ENCODE measurements at regions not wholly inside any gene's neighbourhood (a gene's known extent, or its start where the extent isn't known, plus 50 kb on each side); places are given as distances from the start of the nearest gene placed in this dataset.

- ATAC-seq, result no peak
- no peak overlapping the region for H3K27ac Mint-ChIP-seq
- H3K27me3 Mint-ChIP-seq, result no peaks in the 10 kb centered on the region
- no peaks in the 10 kb centered on the region for H3K9me3 Mint-ChIP-seq
- DNase-seq (ENCODE audit: low spot score), result no peak
- no peak overlapping the region for H3K4me3 Mint-ChIP-seq
- H3K4me1 Mint-ChIP-seq (ENCODE audit: low read depth in 2 of 2), result peaks cover 0 to 6% of the 10 kb centered on the region in 2 donors
- H3K36me3 Mint-ChIP-seq, result peaks cover 4% of the 10 kb centered on the region
Observed at GRCh38 chr6:158249340-158249836, 62.9 kb upstream of the TULP4 start.

GRCh38 chr6:158251565-158251964 lies 60.7 kb upstream of the TULP4 start:
- no peaks in the 10 kb centered on the region for H3K27me3 Mint-ChIP-seq
- no peak for DNase-seq (ENCODE audit: low spot score)
- H3K4me1 Mint-ChIP-seq (ENCODE audit: low read depth in 2 of 2), result peaks cover 16 to 19% of the 10 kb centered on the region in 2 donors
- peaks cover 4% of the 10 kb centered on the region for H3K36me3 Mint-ChIP-seq
- H3K4me3 Mint-ChIP-seq, result no peak overlapping the region
- H3K27ac Mint-ChIP-seq, result no peak overlapping the region
- no peaks in the 10 kb centered on the region for H3K9me3 Mint-ChIP-seq
- no peak for ATAC-seq

- no peak overlapping the region for H3K4me3 Mint-ChIP-seq
- DNase-seq (ENCODE audit: low spot score) (no peak), ATAC-seq (no peak)
- no peak overlapping the region for H3K27ac Mint-ChIP-seq
- peaks cover 20 to 29% of the 10 kb centered on the region in 2 donors for H3K4me1 Mint-ChIP-seq (ENCODE audit: low read depth in 2 of 2)
- H3K9me3 Mint-ChIP-seq, result no peaks in the 10 kb centered on the region
- peaks cover 4% of the 10 kb centered on the region for H3K36me3 Mint-ChIP-seq
- no peaks in the 10 kb centered on the region for H3K27me3 Mint-ChIP-seq
Observed at GRCh38 chr6:158253248-158253647, 59.0 kb upstream of the TULP4 start.

- Mint-ChIP-seq H3K4me3 (no peak overlapping the region), H3K36me3 (peaks cover 4% of the 10 kb centered on the region), H3K4me1 (ENCODE audit: low read depth in 2 of 2) (peaks cover 20 to 32% of the 10 kb centered on the region in 2 donors), H3K27me3 (no peaks in the 10 kb centered on the region), H3K27ac (peak overlapping the region in 1 of 2 donors; percentile 41), H3K9me3 (no peaks in the 10 kb centered on the region)
- no peak for ATAC-seq
- DNase-seq (ENCODE audit: low spot score), result no peak
Observed at GRCh38 chr6:158255275-158255988, 56.8 kb upstream of the TULP4 start.

GRCh38 chr6:158255989-158256601 lies 56.2 kb upstream of the TULP4 start:
- no peak for ATAC-seq
- Mint-ChIP-seq H3K27ac (peak overlapping the region in 1 of 2 donors; percentile 41), H3K4me1 (ENCODE audit: low read depth in 2 of 2) (peaks cover 20 to 32% of the 10 kb centered on the region in 2 donors), H3K4me3 (no peak overlapping the region), H3K36me3 (peaks cover 4% of the 10 kb centered on the region), H3K27me3 (no peaks in the 10 kb centered on the region), H3K9me3 (no peaks in the 10 kb centered on the region)
- no peak for DNase-seq (ENCODE audit: low spot score)

- Mint-ChIP-seq H3K27ac (peak overlapping the region in 1 of 2 donors; percentile 41), H3K27me3 (no peaks in the 10 kb centered on the region), H3K4me1 (ENCODE audit: low read depth in 2 of 2) (peaks cover 20 to 32% of the 10 kb centered on the region in 2 donors), H3K9me3 (no peaks in the 10 kb centered on the region), H3K36me3 (peaks cover 4% of the 10 kb centered on the region), H3K4me3 (no peak overlapping the region)
- DNase-seq (ENCODE audit: low spot score), result no peak
- no peak for ATAC-seq
Observed at GRCh38 chr6:158256746-158257424, 55.4 kb upstream of the TULP4 start.

- Mint-ChIP-seq H3K27ac (no peak overlapping the region), H3K4me3 (no peak overlapping the region), H3K27me3 (no peaks in the 10 kb centered on the region), H3K36me3 (peaks cover 4% of the 10 kb centered on the region), H3K4me1 (ENCODE audit: low read depth in 2 of 2) (peaks cover 20 to 32% of the 10 kb centered on the region in 2 donors), H3K9me3 (no peaks in the 10 kb centered on the region)
- ATAC-seq, result no peak
- no peak for DNase-seq (ENCODE audit: low spot score)
Observed at GRCh38 chr6:158257425-158257759, 54.9 kb upstream of the TULP4 start.

GRCh38 chr6:158257781-158258180 lies 54.5 kb upstream of the TULP4 start:
- ATAC-seq (no peak), DNase-seq (ENCODE audit: low spot score) (no peak)
- no peak overlapping the region for H3K4me3 Mint-ChIP-seq
- no peaks in the 10 kb centered on the region for H3K9me3 Mint-ChIP-seq
- peaks cover 23 to 36% of the 10 kb centered on the region in 2 donors for H3K4me1 Mint-ChIP-seq (ENCODE audit: low read depth in 2 of 2)
- no peaks in the 10 kb centered on the region for H3K27me3 Mint-ChIP-seq
- no peak overlapping the region for H3K27ac Mint-ChIP-seq
- peaks cover 4% of the 10 kb centered on the region for H3K36me3 Mint-ChIP-seq

- H3K27ac Mint-ChIP-seq, result no peak overlapping the region
- no peaks in the 10 kb centered on the region for H3K9me3 Mint-ChIP-seq
Observed at GRCh38 chr6:158259136-158259535, 53.1 kb upstream of the TULP4 start.

GRCh38 chr6:158259845-158260244 lies 52.4 kb upstream of the TULP4 start:
- Mint-ChIP-seq H3K36me3 (no peaks in the 10 kb centered on the region), H3K9me3 (no peaks in the 10 kb centered on the region), H3K4me3 (no peak overlapping the region), H3K4me1 (ENCODE audit: low read depth in 2 of 2) (peaks cover 28 to 35% of the 10 kb centered on the region in 2 donors), H3K27ac (no peak overlapping the region), H3K27me3 (no peaks in the 10 kb centered on the region)
- ATAC-seq (no peak), DNase-seq (ENCODE audit: low spot score) (no peak)

More at GRCh38 chr6:158259136-158259535, 53.1 kb upstream of the TULP4 start:
- no peak for DNase-seq (ENCODE audit: low spot score)
- no peak overlapping the region for H3K4me3 Mint-ChIP-seq
- peaks cover 28 to 35% of the 10 kb centered on the region in 2 donors for H3K4me1 Mint-ChIP-seq (ENCODE audit: low read depth in 2 of 2)
- H3K36me3 Mint-ChIP-seq, result no peaks in the 10 kb centered on the region
- no peak for ATAC-seq
- H3K27me3 Mint-ChIP-seq, result no peaks in the 10 kb centered on the region

- Mint-ChIP-seq H3K4me3 (no peak overlapping the region), H3K36me3 (no peaks in the 10 kb centered on the region), H3K9me3 (no peaks in the 10 kb centered on the region), H3K27me3 (no peaks in the 10 kb centered on the region), H3K27ac (no peak overlapping the region), H3K4me1 (ENCODE audit: low read depth in 2 of 2) (peaks cover 8 to 17% of the 10 kb centered on the region in 2 donors)
- DNase-seq (ENCODE audit: low spot score), result no peak
- ATAC-seq, result no peak
Observed at GRCh38 chr6:158262082-158262481, 50.2 kb upstream of the TULP4 start.
